ENCODE measurements at regions not wholly inside any gene's neighbourhood (a gene's known extent, or its start where the extent isn't known, plus 50 kb on each side); places are given as distances from the start of the nearest gene placed in this dataset.

DNA sequence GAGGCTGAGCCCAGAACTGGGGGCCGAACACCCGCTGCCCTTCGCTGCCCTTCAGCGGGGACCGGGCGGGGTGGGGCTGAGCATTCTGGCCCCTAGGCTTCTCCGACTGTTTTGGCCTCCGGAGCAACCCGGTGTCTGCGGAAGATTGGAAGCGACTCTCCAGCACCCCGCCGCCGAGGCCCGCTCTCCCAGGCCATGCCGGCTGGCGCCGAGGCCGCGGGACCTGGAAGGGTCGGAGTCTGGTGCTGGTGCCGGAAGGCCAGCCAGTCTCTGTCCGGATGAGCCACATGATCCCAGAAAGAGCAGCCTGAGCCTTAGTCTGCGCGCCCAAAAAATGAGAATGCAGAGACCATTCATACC is 272.0 kb downstream of the FOXD2 start:
- WGBS, 10 experiments, result 5 to 20% (median 9%) methylated on average over 2 to 10 of the region's 25 CpGs; no CpG with 5 or more reads in 6 of the 10 experiments
- Histone ChIP-seq H3K27ac (no peak overlapping the region), H3K4me1 (replicated peaks in 1 of 2) (peaks cover 9 to 11% of the 10 kb centered on the region in 2 donors), H3K4me3 (peak overlapping the region; percentile 3 to 27 (median 22))
- in situ Hi-C loops (cut with MboI; ENCODE audit: low pct_unique_long_range_greater_than_20kb in 2 of 9, low sequenced_read_pairs in 9 of 9, unreplicated experiment in 9 of 9), result loop anchor here in 8 of 9 experiments (5.0 to 25.0 kb wide), 6 partner anchors 173 to 523 kb away; partner anchors contain the start of genes PDZK1IP1 (in 5 of the 8) and FOXD2 (in 4 of the 8)
- peak in 7 of 8 experiments; percentile 7 to 30 (median 13) for ATAC-seq (replicated peaks in 6 of 8)

DNA sequence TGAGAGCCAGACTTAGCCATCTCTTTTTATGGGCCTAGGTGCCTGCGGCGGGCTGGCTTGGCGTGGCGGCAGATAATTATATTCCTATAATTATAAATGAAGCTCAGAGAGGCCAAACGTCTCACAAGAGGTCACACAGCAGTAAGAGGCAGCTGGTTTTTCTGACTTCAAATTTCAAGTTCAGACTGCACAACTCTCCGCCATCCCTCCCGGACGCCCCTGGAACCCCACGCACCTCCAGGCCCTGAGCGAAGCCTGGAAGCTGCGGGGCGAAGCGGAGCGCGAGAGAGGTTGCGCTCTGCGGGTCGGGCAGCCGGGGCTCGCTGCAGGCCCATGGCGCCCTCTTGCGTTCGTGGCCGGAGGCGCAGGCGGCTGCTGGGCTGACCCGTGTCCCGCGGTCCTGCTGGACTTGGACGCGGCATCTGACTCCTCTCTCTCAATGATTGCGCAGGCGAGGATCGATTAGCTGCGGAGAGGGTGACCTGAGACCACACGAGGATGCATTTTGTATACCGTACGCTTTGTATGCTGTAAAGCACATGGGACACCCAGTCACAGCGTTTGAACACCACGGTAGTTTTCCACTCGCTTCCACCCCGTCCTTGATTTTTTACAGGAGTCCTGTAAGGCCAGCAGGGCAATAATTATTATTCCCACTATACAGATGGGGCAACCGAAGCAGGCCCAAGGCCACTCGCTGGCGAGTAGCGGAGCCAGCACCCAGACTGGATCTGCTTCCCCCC is 272.7 kb downstream of the FOXD2 start:
- peak; percentile 69 to 83 (median 75) for ATAC-seq (replicated peaks in 6 of 8)
- WGBS, 10 experiments, result 1 to 19% (median 6%) methylated on average over 2 to 28 of the region's 46 CpGs; no CpG with 5 or more reads in 2 of the 10 experiments
- in situ Hi-C loops (cut with MboI; ENCODE audit: low pct_unique_long_range_greater_than_20kb in 2 of 9, low sequenced_read_pairs in 9 of 9, unreplicated experiment in 9 of 9), result loop anchor here in 6 of 9 experiments (5.0 to 25.0 kb wide), 4 partner anchors 173 to 523 kb away; partner anchors contain the start of genes PDZK1IP1 (in 5 of the 6) and FOXD2 (in 2 of the 6)
- H3K4me1 ChIP-seq (replicated peaks in 1 of 2), result peaks cover 9 to 11% of the 10 kb centered on the region in 2 donors
- no peak overlapping the region for H3K27ac ChIP-seq
- H3K4me3 ChIP-seq, result no peak overlapping the region

All from motor neuron (in vitro differentiated cells).